ENCODE measurements at regions not wholly inside any gene's neighbourhood (a gene's known extent, or its start where the extent isn't known, plus 50 kb on each side); places are given as distances from the start of the nearest gene placed in this dataset.

DNA sequence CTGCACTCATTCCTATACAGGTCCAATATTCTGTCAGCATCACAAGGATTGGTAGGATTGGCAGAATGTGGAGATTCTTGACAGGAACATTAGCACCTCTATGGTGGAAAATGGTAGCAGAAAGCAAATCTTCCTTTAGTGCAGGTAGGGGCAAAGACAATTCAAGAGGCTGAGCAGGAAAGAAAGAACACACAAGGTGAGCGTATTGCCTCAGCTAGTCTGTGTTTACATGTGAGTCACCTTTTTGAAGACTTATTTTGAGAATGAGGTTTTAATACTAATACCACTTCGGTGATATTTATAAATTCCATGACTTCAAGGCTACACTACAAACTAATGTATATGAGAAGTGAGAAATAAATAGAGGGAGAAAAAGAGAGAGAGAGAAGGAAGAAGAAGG is 717.0 kb downstream of the BRINP1 start:
- no peak for TF ChIP-seq POLR2A (IDR thresholded peaks at IDR 0.05)
- TF ChIP-seq, protein P1, sequence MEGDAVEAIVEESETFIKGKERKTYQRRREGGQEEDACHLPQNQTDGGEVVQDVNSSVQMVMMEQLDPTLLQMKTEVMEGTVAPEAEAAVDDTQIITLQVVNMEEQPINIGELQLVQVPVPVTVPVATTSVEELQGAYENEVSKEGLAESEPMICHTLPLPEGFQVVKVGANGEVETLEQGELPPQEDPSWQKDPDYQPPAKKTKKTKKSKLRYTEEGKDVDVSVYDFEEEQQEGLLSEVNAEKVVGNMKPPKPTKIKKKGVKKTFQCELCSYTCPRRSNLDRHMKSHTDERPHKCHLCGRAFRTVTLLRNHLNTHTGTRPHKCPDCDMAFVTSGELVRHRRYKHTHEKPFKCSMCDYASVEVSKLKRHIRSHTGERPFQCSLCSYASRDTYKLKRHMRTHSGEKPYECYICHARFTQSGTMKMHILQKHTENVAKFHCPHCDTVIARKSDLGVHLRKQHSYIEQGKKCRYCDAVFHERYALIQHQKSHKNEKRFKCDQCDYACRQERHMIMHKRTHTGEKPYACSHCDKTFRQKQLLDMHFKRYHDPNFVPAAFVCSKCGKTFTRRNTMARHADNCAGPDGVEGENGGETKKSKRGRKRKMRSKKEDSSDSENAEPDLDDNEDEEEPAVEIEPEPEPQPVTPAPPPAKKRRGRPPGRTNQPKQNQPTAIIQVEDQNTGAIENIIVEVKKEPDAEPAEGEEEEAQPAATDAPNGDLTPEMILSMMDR (IDR thresholded peaks at IDR 0.05) = no peak
